ENCODE measurements at regions not wholly inside any gene's neighbourhood (a gene's known extent, or its start where the extent isn't known, plus 50 kb on each side); places are given as distances from the start of the nearest gene placed in this dataset.

GRCh38 chr14:46091819-46092218, 559.8 kb downstream of the RPL10L start:
- H4K20me1 ChIP-seq (ENCODE audit: insufficient read depth, low read length) = no peaks in the 10 kb centered on the region
- no peak overlapping the region for H2BK5ac ChIP-seq (ENCODE audit: low read depth, low read length, poor library complexity, severe bottlenecking)
- no peaks in the 10 kb centered on the region for H3K79me1 ChIP-seq (ENCODE audit: low read depth in 1 of 2, low read length in 2 of 2)
- no peak overlapping the region for H2AK9ac ChIP-seq (replicated peaks; ENCODE audit: low read depth, low read length, poor library complexity)
- H2BK120ac ChIP-seq (ENCODE audit: low read depth, low read length) = no peak overlapping the region
- H3K9me1 ChIP-seq (ENCODE audit: insufficient read depth, low read length) = no peaks in the 10 kb centered on the region
- H4K5ac ChIP-seq (ENCODE audit: low read depth, low read length) = no peak overlapping the region
- DNase-seq (no peak), ATAC-seq (ENCODE audit: low read depth) (no peak)
- H4K8ac ChIP-seq (ENCODE audit: low read depth in 2 of 2, low read length in 2 of 2) = no peak overlapping the region
- no peak overlapping the region for H2BK15ac ChIP-seq (ENCODE audit: low read depth, low read length)
- CTCF ChIA-PET = no interaction called here
- no TSS peak for BruUV-seq (replicated peaks)
- intact Hi-C loops (cut with micrococcal nuclease) = no loop called here
- no peak overlapping the region for H3K56ac ChIP-seq (ENCODE audit: extremely low read depth, insufficient read depth, low read length)
- H3K9me3 ChIP-seq (ENCODE audit: control insufficient read depth, insufficient read depth, low read length) = 0 out of 2 replicates have a peak, but pooled peaks cover 2% of the 10 kb centered on the region
- in situ Hi-C loops (cut with MboI; ENCODE audit: low sequenced_read_pairs) = no loop called here
- POLR2A ChIA-PET (ENCODE audit: unreplicated experiment) = no interaction called here
- no peak overlapping the region for H3K18ac ChIP-seq (ENCODE audit: low read depth, low read length)
- WGBS, 2 experiments (ENCODE audit: extremely low coverage in 2 of 2, insufficient read length in 1 of 2) = no CpG with 5 or more reads among the region's 3 CpGs
- dilution Hi-C loops (cut with HindIII; ENCODE audit: low sequenced_read_pairs, unreplicated experiment) = no loop called here
- H3K4me3 ChIP-seq (ENCODE audit: insufficient read depth, low read depth, low read length) = no peak overlapping the region
- TF ChIP-seq CEBPB (IDR thresholded peaks at IDR 0.05; ENCODE audit: low read depth, low read length) (no peak), MAZ (IDR thresholded peaks at IDR 0.05; ENCODE audit: borderline replicate concordance, low read depth, low read length) (no peak), POLR2A (IDR thresholded peaks at IDR 0.05; ENCODE audit: low read depth, low read length) (no peak), SMC3 (IDR thresholded peaks at IDR 0.05; ENCODE audit: low read depth, low read length) (no peak), USF2 (IDR thresholded peaks at IDR 0.05; ENCODE audit: low read depth, low read length) (no peak), ELK1 (IDR thresholded peaks at IDR 0.05; ENCODE audit: borderline replicate concordance, low read depth, low read length) (no peak), MXI1 (IDR thresholded peaks at IDR 0.05; ENCODE audit: borderline replicate concordance, low read depth, low read length) (no peak), MAFK (IDR thresholded peaks at IDR 0.05; ENCODE audit: low read depth, low read length) (no peak), NFE2L2 (IDR thresholded peaks at IDR 0.05; ENCODE audit: low read depth, low read length) (no peak), BHLHE40 (IDR thresholded peaks at IDR 0.05; ENCODE audit: low read depth, low read length) (no peak), CHD1 (IDR thresholded peaks at IDR 0.05; ENCODE audit: low read depth, low read length) (no peak), RCOR1 (IDR thresholded peaks at IDR 0.05; ENCODE audit: insufficient replicate concordance, low read length) (no peak), FOS (IDR thresholded peaks at IDR 0.05; ENCODE audit: low read depth, low read length) (no peak), RFX5 (IDR thresholded peaks at IDR 0.05; ENCODE audit: low read depth, low read length) (no peak), RAD21 (IDR thresholded peaks at IDR 0.05; ENCODE audit: low read length) (no peak), CTCF (conservative IDR thresholded peaks at IDR 0.05; ENCODE audit: low read depth, low read length) (no peak)
- no peak overlapping the region for H2AK5ac ChIP-seq (ENCODE audit: low read depth, low read length)
- no peak overlapping the region for H3K4ac ChIP-seq (ENCODE audit: low read depth, low read length)
- no peak overlapping the region for H3K23ac ChIP-seq (ENCODE audit: low read depth, low read length)
- no peak overlapping the region for H3K14ac ChIP-seq (replicated peaks; ENCODE audit: low read depth, low read length)
- H2BK20ac ChIP-seq (ENCODE audit: low read depth, low read length) = no peak overlapping the region
- no peak overlapping the region for H3K27ac ChIP-seq (ENCODE audit: insufficient read depth, low read length)
- H3K4me1 ChIP-seq (ENCODE audit: control insufficient read depth, insufficient read depth, low read length) = no peaks in the 10 kb centered on the region
- H3K36me3 ChIP-seq (ENCODE audit: control insufficient read depth, insufficient read depth, low read length) = no peaks in the 10 kb centered on the region
- H3K4me2 ChIP-seq (ENCODE audit: low read depth, low read length) = no peak overlapping the region
- H4K91ac ChIP-seq (ENCODE audit: insufficient read depth, low read depth, low read length) = no peak overlapping the region
- no peaks in the 10 kb centered on the region for H3K27me3 ChIP-seq (ENCODE audit: control insufficient read depth, insufficient read depth, low read length)
- H3K9ac ChIP-seq (ENCODE audit: low read depth, low read length) = no peak overlapping the region
- no peak overlapping the region for H2AFZ ChIP-seq (replicated peaks; ENCODE audit: low read length, poor library complexity)
